ENCODE measurements at regions not wholly inside any gene's neighbourhood (a gene's known extent, or its start where the extent isn't known, plus 50 kb on each side); places are given as distances from the start of the nearest gene placed in this dataset.
"Not testable (repeated sequence)": the region's sequence is repeated elsewhere in the genome, so short reads cannot be mapped to it uniquely, and the experiment has no call there.

- DNase-seq (ENCODE audit: low read depth): no peak
Observed at GRCh38 chr16:54985156-54985555, 54.5 kb downstream of the IRX5 start.

GRCh38 chr16:54985668-54986067, 55.0 kb downstream of the IRX5 start:
- DNase-seq (ENCODE audit: low read depth): no peak

GRCh38 chr16:54986409-54986808, 55.7 kb downstream of the IRX5 start:
- DNase-seq (ENCODE audit: low read depth): no peak

GRCh38 chr16:54987081-54987480, 56.4 kb downstream of the IRX5 start:
- DNase-seq (ENCODE audit: low read depth): no peak

- DNase-seq (ENCODE audit: low read depth): no peak
Observed at GRCh38 chr16:54991525-54991924, 60.9 kb downstream of the IRX5 start.

- not testable (repeated sequence) for DNase-seq (ENCODE audit: low read depth)
Observed at GRCh38 chr16:54991946-54992345, 61.3 kb downstream of the IRX5 start.

- DNase-seq (ENCODE audit: low read depth): no peak
Observed at GRCh38 chr16:54993106-54993895, 62.6 kb downstream of the IRX5 start.

- no peak for DNase-seq (ENCODE audit: low read depth)
Observed at GRCh38 chr16:54996186-54996585, 65.5 kb downstream of the IRX5 start.

GRCh38 chr16:54998834-54999233, 68.2 kb downstream of the IRX5 start:
- no peak for DNase-seq (ENCODE audit: low read depth)

- DNase-seq (ENCODE audit: low read depth): no peak
Observed at GRCh38 chr16:54999481-54999880, 68.8 kb downstream of the IRX5 start.

- no peak for DNase-seq (ENCODE audit: low read depth)
Observed at GRCh38 chr16:55000595-55000994, 69.9 kb downstream of the IRX5 start.

- DNase-seq (ENCODE audit: low read depth): no peak
Observed at GRCh38 chr16:55001931-55002330, 71.3 kb downstream of the IRX5 start.

GRCh38 chr16:55002419-55002818, 71.8 kb downstream of the IRX5 start:
- DNase-seq (ENCODE audit: low read depth): no peak

- no peak for DNase-seq (ENCODE audit: low read depth)
Observed at GRCh38 chr16:55003306-55003705, 72.6 kb downstream of the IRX5 start.

GRCh38 chr16:55003916-55004315, 73.3 kb downstream of the IRX5 start:
- DNase-seq (ENCODE audit: low read depth): no peak

- no peak for DNase-seq (ENCODE audit: low read depth)
Observed at GRCh38 chr16:55007504-55007903, 76.8 kb downstream of the IRX5 start.

GRCh38 chr16:55008836-55009510, 78.3 kb downstream of the IRX5 start:
- DNase-seq (ENCODE audit: low read depth): no peak

- no peak for DNase-seq (ENCODE audit: low read depth)
Observed at GRCh38 chr16:55009581-55009980, 78.9 kb downstream of the IRX5 start.

GRCh38 chr16:55010492-55011160, 80.0 kb downstream of the IRX5 start:
- no peak for DNase-seq (ENCODE audit: low read depth)

- DNase-seq (ENCODE audit: low read depth): no peak
Observed at GRCh38 chr16:55012362-55012761, 81.7 kb downstream of the IRX5 start.

GRCh38 chr16:55012793-55013192, 82.1 kb downstream of the IRX5 start:
- DNase-seq (ENCODE audit: low read depth): no peak

GRCh38 chr16:55014022-55014421, 83.4 kb downstream of the IRX5 start:
- DNase-seq (ENCODE audit: low read depth): no peak
